HG02623 (cell line): ENCODE measurements at regions not wholly inside any gene's neighbourhood (a gene's known extent, or its start where the extent isn't known, plus 50 kb on each side); places are given as distances from the start of the nearest gene placed in this dataset.
"Not testable (repeated sequence)": the region's sequence is repeated elsewhere in the genome, so short reads cannot be mapped to it uniquely, and the experiment has no call there.

Experiments
- ATAC-seq: cut with Tn5 transposase; IDR thresholded peaks from one replicate; pipeline ENCODE4 v1.9.1; 2021; ENCODE audit warnings: moderate library complexity; ENCODE audit not compliant: unreplicated experiment

- ATAC-seq, result not testable (repeated sequence)
Observed at GRCh38 chr10:109809954-109810353, 113.4 kb downstream of the XPNPEP1 start.

GRCh38 chr10:109801191-109801590 lies 122.1 kb downstream of the XPNPEP1 start:
- not testable (repeated sequence) for ATAC-seq

- no peak for ATAC-seq
Observed at GRCh38 chr10:109790647-109791046, 132.7 kb downstream of the XPNPEP1 start.

GRCh38 chr10:109784236-109784635 lies 139.1 kb downstream of the XPNPEP1 start:
- ATAC-seq, result no peak

- no peak for ATAC-seq
Observed at GRCh38 chr10:109783286-109783685, 140.0 kb downstream of the XPNPEP1 start.

- no peak for ATAC-seq
Observed at GRCh38 chr10:109780997-109781396, 142.3 kb downstream of the XPNPEP1 start.

- no peak for ATAC-seq
Observed at GRCh38 chr10:109778993-109779392, 144.3 kb downstream of the XPNPEP1 start.

GRCh38 chr10:109774121-109774440 lies 149.2 kb downstream of the XPNPEP1 start:
- ATAC-seq, result no peak

GRCh38 chr10:109773288-109774120 lies 149.8 kb downstream of the XPNPEP1 start:
- no peak for ATAC-seq

- ATAC-seq, result no peak
Observed at GRCh38 chr10:109770663-109771062, 152.6 kb downstream of the XPNPEP1 start.

- ATAC-seq, result no peak
Observed at GRCh38 chr10:109769966-109770365, 153.3 kb downstream of the XPNPEP1 start.

GRCh38 chr10:109765838-109766237 lies 157.5 kb downstream of the XPNPEP1 start:
- ATAC-seq, result no peak

- ATAC-seq, result no peak
Observed at GRCh38 chr10:109762555-109762954, 160.8 kb downstream of the XPNPEP1 start.

- not testable (repeated sequence) for ATAC-seq
Observed at GRCh38 chr10:109757670-109758069, 165.6 kb downstream of the XPNPEP1 start.

GRCh38 chr10:109746861-109747260 lies 176.4 kb downstream of the XPNPEP1 start:
- no peak for ATAC-seq

GRCh38 chr10:109744020-109744419 lies 179.3 kb downstream of the XPNPEP1 start:
- ATAC-seq, result no peak

GRCh38 chr10:109743574-109743973 lies 179.7 kb downstream of the XPNPEP1 start:
- no peak for ATAC-seq

- no peak for ATAC-seq
Observed at GRCh38 chr10:109743146-109743545, 180.2 kb downstream of the XPNPEP1 start.

- no peak for ATAC-seq
Observed at GRCh38 chr10:109741712-109742111, 181.6 kb downstream of the XPNPEP1 start.

GRCh38 chr10:109740436-109740835 lies 182.9 kb downstream of the XPNPEP1 start:
- ATAC-seq, result no peak

GRCh38 chr10:109737626-109738025 lies 185.7 kb downstream of the XPNPEP1 start:
- ATAC-seq, result no peak

- no peak for ATAC-seq
Observed at GRCh38 chr10:109737009-109737408, 186.3 kb downstream of the XPNPEP1 start.

- ATAC-seq, result no peak
Observed at GRCh38 chr10:109735776-109736175, 187.5 kb downstream of the XPNPEP1 start.
